ENCODE measurements at regions not wholly inside any gene's neighbourhood (a gene's known extent, or its start where the extent isn't known, plus 50 kb on each side); places are given as distances from the start of the nearest gene placed in this dataset.
A peak's percentile ranks its signal among the peaks of the same experiment; 100 is the strongest.

- no peak for DNase-seq
These were observed 563.1 kb downstream of the EFNB2 start for GRCh38 chr13:105972306-105972721.

DNA sequence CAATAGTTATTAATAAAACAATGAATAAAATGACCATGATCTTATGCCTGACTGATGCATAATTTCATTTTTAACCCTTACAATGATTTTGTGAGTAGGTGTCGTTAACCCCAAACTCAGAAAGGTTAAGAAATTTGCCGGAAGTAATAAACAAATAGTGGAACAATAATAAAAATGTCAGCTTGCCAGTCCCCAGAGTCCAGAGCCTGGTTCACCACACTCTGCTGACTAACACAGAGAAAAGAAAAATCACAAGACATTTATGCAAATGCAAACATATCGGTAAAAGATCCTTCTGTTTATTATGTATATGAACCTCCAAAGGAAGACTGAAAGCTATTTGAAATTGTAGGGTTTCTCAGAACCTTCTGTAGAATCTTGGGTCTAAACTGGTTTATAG lies 563.7 kb downstream of the EFNB2 start:
- DNase-seq: no peak

DNA sequence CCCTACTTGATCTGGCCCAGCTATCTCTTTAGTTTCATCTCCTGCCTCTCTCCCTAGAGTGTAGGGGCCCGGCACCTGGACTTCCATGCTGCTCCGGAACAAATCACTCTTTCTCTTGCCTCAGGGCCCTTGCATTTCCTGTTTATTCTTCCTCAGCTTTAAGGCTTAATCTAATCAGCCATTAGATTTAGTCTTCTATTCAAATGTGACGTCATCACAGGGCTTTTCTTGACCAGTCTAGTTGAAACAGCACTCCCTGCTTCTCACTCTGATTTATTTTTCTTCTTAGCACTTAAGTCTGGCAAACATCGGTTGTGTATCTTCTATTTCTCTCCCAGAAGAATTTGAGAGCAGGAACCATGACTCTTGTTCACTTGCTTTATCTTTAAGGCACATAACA lies 564.1 kb downstream of the EFNB2 start:
- DNase-seq: no peak

GRCh38 chr13:105969761-105970160 lies 565.7 kb downstream of the EFNB2 start:
- DNase-seq: no peak

DNA sequence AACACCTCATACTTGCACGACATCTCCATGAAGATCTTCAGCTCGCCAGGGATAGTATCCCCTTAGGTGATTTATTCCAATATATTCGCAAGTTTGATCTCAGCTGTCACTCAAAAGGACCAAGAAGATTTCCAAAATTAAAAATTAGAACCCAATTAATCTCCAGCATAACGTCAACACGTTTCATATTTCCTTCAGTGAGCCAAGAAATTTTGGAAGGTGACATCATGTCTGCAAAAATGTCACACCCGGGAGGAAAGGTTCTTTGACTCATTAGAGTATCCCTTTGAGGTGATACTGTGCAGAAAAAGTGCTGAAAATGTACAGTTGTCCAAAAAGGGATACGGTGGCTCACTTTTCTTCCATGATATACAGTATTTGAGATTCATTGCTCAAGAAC lies 569.6 kb downstream of the EFNB2 start:
- DNase-seq: no peak

DNA sequence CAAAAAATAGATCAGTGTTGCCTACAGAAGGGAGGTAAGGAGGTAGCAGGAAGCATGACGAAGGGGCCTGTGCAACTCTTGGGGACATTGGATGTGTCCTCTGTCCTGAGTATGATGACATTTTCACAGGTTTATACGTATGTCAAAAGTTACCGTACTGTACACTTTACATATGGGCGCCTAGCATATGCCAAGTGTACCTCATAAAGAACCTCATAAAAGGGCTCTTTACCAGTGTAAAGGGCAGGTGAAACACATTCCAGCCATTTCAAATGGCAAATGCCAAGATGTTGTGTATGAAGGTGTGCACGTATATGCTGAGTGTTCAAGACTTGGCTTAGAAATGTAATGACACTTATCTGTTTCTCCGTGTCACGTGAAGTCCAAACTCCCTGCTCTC lies 573.4 kb downstream of the EFNB2 start:
- no peak for DNase-seq

GRCh38 chr13:105961438-105961837 lies 574.0 kb downstream of the EFNB2 start:
- DNase-seq: no peak

- peak in 4 of 14 donors; percentile 10 to 86 (median 22) for DNase-seq
These were observed 575.1 kb downstream of the EFNB2 start for GRCh38 chr13:105960326-105960725.

- DNase-seq: no peak
These were observed 575.6 kb downstream of the EFNB2 start for GRCh38 chr13:105959876-105960275.

- no peak for DNase-seq
These were observed 577.6 kb downstream of the EFNB2 start for GRCh38 chr13:105957769-105958438.

DNA sequence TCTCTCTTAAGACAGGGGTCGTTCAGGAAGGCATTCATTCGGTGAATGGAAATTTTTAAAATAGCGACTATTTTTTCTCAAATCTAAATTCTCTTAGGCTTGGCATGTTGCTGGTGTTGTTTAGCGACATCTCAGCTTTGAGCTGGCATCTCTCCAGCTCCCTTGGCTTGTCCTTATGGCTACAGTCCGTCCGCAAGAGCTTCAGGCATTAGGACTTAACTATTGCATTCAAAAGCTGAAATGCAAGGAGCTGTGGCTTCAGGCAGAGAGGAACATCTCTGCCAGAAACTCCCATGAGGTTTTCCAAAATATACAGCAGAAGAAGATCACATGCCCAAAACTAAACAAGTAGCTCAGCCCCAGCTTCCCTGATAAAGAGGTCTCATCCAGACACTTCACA lies 578.5 kb downstream of the EFNB2 start:
- peak in 2 of 14 donors; percentile 18 to 78 for DNase-seq

DNA sequence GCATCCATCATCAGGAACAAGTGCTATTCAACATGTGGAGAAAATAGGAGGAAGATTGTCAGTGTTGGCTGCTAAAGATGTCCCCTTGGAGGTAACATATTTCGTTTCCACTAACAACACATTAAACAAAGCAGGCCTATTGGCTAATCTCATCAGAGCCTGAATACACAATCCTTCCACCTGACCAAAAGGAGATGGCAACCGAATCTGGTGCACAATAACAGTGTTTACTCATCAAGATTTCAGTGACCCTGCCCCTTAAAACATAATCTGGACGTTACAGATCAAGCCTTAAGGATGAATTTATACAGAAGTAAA lies 582.5 kb downstream of the EFNB2 start:
- no peak for DNase-seq

GRCh38 chr13:105952233-105952972 lies 583.1 kb downstream of the EFNB2 start:
- no peak for DNase-seq

- DNase-seq: no peak
These were observed 587.3 kb downstream of the EFNB2 start for GRCh38 chr13:105948143-105948542.

DNA sequence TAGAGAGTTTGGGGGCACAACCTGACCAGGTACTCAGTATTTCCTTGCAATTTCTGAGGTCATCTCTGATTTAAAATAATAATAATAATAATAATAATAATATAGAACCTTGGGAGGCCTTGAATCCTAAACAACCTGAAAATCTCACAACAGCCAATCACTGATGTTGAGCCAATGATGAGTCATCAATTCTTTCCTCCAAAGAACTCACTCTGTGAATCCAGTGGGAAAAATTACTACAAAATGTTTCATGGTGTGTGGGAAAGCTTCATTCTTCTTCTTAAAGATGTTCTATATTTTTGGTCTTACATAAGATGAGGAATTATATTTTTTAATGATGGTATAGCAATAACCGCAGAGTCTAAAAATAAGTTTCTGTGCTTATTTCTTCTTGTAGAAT lies 594.6 kb downstream of the EFNB2 start:
- DNase-seq: no peak

DNA sequence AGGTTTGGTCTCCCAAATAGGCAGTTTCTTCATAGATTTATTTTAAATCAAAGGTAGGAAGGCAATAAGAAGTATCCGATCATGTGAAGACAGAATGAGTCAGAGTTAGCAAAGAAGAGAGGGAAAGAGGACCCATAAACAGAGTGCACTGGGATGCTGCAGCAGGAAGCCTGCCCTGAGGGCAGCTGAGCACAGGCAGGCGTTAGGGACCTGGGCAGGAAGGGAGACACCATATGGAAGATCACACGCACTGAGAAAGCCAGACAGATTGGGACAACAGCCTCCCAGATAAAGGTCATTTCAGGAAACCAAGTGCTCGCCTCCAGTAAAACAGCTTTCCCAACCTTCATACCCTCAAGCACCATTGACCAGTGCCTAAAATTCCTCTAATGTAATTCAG lies 598.0 kb downstream of the EFNB2 start:
- DNase-seq: peak in 1 of 14 donors; percentile 6

- no peak for DNase-seq
These were observed 598.6 kb downstream of the EFNB2 start for GRCh38 chr13:105936816-105937215.

DNA sequence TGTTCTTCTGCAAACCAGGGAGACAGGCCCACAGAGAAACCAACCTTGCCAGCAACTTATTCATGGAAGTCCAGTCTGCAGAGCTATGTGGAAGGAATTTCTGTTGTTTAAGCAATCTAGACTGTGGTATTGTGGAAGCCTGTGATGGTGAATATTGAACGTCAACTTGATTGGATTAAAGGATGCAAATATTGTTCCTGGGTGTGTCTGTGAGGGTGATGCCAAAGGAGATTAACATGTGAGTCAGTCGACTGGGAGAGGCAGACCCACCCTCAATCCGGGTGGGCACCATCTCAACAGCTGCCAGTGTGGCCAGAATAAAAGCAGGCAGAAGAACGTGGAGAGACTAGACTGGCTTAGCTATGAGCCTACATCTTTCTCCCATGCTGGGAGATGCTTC lies 606.0 kb downstream of the EFNB2 start:
- no peak for DNase-seq

- DNase-seq: no peak
These were observed 606.6 kb downstream of the EFNB2 start for GRCh38 chr13:105928901-105929300.

DNA sequence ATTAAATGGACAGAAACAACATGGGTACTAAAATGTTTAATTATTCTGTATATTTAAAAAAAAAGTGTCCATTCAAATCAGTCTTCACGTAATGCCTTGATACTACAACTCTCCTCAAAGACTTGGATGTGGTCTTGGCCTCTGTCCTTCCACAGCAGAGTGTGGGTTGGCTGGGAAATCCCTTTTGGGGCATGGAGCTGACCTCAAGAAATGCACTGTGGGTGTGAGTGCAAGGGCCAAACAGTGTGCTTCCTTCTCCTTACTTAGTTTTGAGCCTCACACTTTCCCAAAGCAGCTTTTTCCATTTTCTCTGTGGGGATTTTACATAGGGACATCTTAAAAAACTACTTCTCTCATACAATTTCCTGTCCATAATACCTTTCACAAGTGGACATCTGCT lies 607.4 kb downstream of the EFNB2 start:
- no peak for DNase-seq

DNA sequence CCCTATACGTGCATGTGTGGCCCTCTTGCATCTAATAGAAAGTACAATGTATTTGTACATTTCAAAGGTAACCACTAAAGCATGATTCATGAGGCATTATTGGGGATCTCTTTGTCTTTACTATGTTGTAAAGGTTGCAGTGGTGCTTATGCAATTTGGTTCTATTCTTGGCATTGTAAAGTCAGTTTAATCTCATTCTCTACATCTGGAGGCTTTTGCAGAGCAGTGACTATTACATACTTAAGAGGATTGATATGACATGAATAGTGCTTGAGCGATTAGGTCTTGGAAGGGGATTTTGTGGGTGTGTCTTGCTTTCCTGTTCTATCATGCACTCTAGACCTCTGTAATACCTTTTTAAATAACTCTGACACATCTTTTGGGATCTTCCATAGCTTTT lies 610.0 kb downstream of the EFNB2 start:
- no peak for DNase-seq

DNA sequence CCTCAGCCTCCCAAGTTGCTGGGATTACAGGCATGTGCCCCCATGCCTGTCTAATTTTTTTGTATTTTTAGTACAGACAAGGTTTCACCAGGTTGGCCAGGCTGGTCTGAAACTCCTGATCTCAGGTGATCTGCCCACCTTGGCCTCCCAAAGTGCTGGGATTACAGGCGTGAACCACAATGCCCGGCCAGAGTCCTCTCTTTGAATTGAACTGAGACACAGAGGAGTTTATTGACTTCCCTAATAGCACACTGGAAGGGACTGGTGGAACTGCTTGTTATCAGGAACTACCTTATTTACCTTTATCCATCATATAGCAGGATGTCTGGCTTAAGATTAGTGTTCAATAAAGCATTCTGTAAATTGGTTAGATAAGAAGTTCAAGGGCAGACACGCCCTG lies 613.8 kb downstream of the EFNB2 start:
- DNase-seq: no peak

GRCh38 chr13:105920370-105920769 lies 615.1 kb downstream of the EFNB2 start:
- no peak for DNase-seq
